Left lung (tissue), 4 donors: ENCODE measurements at regions not wholly inside any gene's neighbourhood (a gene's known extent, or its start where the extent isn't known, plus 50 kb on each side); places are given as distances from the start of the nearest gene placed in this dataset.
A peak's percentile ranks its signal among the peaks of the same experiment; 100 is the strongest.

Experiments
- ATAC-seq: fragments of 200-7000 bp; cut with Tn5 transposase; one replicate; pipeline ENCODE4 v1.9.1; 2020; ENCODE audit warnings: moderate library complexity
- DNase-seq, 4 donors: peaks; one replicate each; pipeline ENCODE4 v3.0.0-alpha.2; 2013 to 2020
- H3K27ac ChIP-seq, 2 donors: fragments of 200-600 bp; sonication (generic) in 1 of 2; one replicate each; pipeline versions ENCODE4 v1.5.0 to v1.8.0; 2020 to 2021
- H3K27me3 ChIP-seq, 2 donors: fragments of 200-600 bp; sonication (generic) in 1 of 2; one replicate each; pipeline versions ENCODE4 v1.5.0 to v1.8.0; 2020 to 2021
- H3K36me3 ChIP-seq, 2 donors: fragments of 200-600 bp; sonication (generic) in 1 of 2; one replicate each; pipeline versions ENCODE4 v1.5.0 to v1.8.0; 2020 to 2021
- H3K4me1 ChIP-seq, 2 donors: fragments of 200-600 bp; one replicate each; pipeline ENCODE4 v1.8.0; 2021
- H3K4me3 ChIP-seq, 2 donors: fragments of 200-600 bp; sonication (generic) in 1 of 2; one replicate each; pipeline versions ENCODE4 v1.5.0 to v1.8.0; 2020 to 2021; ENCODE audit warnings: mild to moderate bottlenecking in 1 of 2
- H3K9me3 ChIP-seq, 2 donors: fragments of 200-600 bp; sonication (generic) in 1 of 2; one replicate each; pipeline versions ENCODE4 v1.5.0 to v1.8.0; 2020 to 2021
- intact Hi-C, 2 donors: fragments of 100-400 bp; cut with DNase I; formaldehyde crosslinking; loops; one replicate each; pipeline versions ENCODE4 v1.11.2 to v1.14.2; 2022
- TF ChIP-seq, protein P1 (sequence below), 2 donors: fragments of 200-600 bp; sonication (generic) in 1 of 2; IDR thresholded peaks; one replicate each; pipeline versions ENCODE4 v1.5.0 to v1.8.0; 2021; ENCODE audit warnings: antibody characterized with exemption in 2 of 2
- donor health status: DM: no; HTN: yes; CAD: no.
- donor health status: DM: no; HTN: no; CAD: no.

DNA sequence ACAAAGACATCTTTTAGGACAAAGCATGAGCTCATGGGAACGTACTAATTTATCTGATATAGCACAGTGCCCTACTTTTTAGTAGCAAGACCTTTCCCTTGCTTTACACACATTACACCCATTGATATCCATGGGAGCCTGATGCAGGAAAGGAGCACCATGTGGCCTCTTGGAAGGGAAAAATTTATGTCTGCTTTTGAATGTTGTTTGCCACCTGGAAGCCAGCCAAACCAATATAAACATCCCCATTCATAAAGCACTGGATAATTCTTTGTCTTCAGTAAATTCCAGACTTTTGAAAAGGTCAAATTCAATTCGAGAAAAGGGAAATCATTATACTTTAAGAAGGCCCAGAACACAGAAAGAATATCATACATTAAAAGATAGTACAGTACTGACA, 152.3 kb upstream of the BEND6 start:
- TF ChIP-seq, protein P1, sequence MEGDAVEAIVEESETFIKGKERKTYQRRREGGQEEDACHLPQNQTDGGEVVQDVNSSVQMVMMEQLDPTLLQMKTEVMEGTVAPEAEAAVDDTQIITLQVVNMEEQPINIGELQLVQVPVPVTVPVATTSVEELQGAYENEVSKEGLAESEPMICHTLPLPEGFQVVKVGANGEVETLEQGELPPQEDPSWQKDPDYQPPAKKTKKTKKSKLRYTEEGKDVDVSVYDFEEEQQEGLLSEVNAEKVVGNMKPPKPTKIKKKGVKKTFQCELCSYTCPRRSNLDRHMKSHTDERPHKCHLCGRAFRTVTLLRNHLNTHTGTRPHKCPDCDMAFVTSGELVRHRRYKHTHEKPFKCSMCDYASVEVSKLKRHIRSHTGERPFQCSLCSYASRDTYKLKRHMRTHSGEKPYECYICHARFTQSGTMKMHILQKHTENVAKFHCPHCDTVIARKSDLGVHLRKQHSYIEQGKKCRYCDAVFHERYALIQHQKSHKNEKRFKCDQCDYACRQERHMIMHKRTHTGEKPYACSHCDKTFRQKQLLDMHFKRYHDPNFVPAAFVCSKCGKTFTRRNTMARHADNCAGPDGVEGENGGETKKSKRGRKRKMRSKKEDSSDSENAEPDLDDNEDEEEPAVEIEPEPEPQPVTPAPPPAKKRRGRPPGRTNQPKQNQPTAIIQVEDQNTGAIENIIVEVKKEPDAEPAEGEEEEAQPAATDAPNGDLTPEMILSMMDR (IDR thresholded peaks at IDR 0.05), result no peak
- no peaks in the 10 kb centered on the region for H3K36me3 ChIP-seq
- ATAC-seq, result no peak
- no peaks in the 10 kb centered on the region for H3K9me3 ChIP-seq
- no peak overlapping the region for H3K4me3 ChIP-seq
- H3K27ac ChIP-seq, result no peak overlapping the region
- no peaks in the 10 kb centered on the region for H3K27me3 ChIP-seq
- DNase-seq, result peak in 1 of 4 donors; percentile 26
- no peaks in the 10 kb centered on the region for H3K4me1 ChIP-seq
- intact Hi-C loops, result no loop called here

DNA sequence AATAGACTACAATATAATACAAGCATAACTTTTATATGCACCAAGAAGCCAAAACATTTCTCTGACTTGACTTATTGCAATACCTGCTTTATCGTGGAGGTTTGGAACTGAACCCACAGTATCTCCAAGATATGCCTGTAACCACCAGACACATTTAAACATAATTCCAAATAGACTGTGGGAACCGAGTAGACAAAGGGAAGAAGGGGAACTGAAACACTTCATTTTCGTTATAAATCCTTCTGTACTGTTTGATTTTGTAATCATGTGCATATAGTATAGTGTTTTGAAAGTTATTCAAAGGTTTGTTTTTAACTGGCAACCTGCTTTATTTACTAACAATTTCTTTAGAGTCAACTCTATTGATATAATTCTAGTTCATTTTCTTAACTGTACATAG, 154.9 kb upstream of the BEND6 start:
- TF ChIP-seq, protein P1 (IDR thresholded peaks at IDR 0.05), result no peak
- Histone ChIP-seq H3K36me3 (no peaks in the 10 kb centered on the region), H3K4me3 (no peak overlapping the region), H3K9me3 (no peaks in the 10 kb centered on the region), H3K27ac (no peak overlapping the region), H3K4me1 (peaks cover 0 to 8% of the 10 kb centered on the region in 2 donors), H3K27me3 (no peaks in the 10 kb centered on the region)
- DNase-seq (no peak), ATAC-seq (no peak)
- intact Hi-C loops, result no loop called here

DNA sequence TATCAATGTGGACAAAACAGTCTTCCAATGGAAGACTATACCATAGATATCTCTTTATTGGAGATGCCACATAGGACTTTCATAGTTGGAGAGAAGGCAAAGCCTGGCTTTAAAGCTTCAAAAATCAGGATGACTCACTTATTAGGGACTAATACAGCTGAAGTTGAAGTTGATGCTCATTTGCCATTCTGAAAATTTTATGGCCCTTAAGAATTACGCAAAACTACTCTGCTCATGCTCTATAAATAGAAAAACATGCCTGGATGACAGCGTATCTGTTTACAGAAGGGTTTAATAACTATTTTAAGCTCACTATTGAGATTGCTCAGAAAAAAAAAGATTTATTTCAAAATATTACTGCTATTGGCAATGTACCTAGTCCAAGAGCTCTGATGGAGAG, 155.5 kb upstream of the DST start:
- H3K36me3 ChIP-seq, result no peaks in the 10 kb centered on the region
- ATAC-seq (peak; percentile 74), DNase-seq (no peak)
- TF ChIP-seq, protein P1 (IDR thresholded peaks at IDR 0.05), result no peak
- H3K4me3 ChIP-seq, result no peak overlapping the region
- H3K4me1 ChIP-seq, result peaks cover 0 to 8% of the 10 kb centered on the region in 2 donors
- intact Hi-C loops, result no loop called here
- peak overlapping the region in 1 of 2 donors; percentile 39 for H3K27ac ChIP-seq
- no peaks in the 10 kb centered on the region for H3K27me3 ChIP-seq
- no peaks in the 10 kb centered on the region for H3K9me3 ChIP-seq

DNA sequence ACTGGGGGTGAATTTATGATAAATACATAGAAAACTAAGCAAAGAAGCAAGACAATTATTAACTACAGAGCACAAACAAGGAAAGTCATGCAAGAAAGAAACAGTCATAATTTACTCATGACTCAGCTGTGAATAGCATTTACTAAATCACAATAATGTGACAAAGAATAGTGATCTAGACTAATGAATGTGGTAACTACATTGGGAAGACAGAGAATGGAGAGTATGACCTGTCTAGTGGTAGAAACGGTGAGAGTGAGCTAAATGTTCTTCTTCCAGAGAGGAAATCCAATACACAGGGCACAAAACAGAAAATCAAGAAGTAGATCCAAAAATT, 153.5 kb upstream of the DST start:
- peaks cover 0 to 8% of the 10 kb centered on the region in 2 donors for H3K4me1 ChIP-seq
- no peak overlapping the region for H3K27ac ChIP-seq
- intact Hi-C loops, result no loop called here
- no peak overlapping the region for H3K4me3 ChIP-seq
- no peak for DNase-seq
- H3K27me3 ChIP-seq, result no peaks in the 10 kb centered on the region
- H3K36me3 ChIP-seq, result no peaks in the 10 kb centered on the region
- TF ChIP-seq, protein P1 (IDR thresholded peaks at IDR 0.05), result no peak
- no peak for ATAC-seq
- no peaks in the 10 kb centered on the region for H3K9me3 ChIP-seq

DNA sequence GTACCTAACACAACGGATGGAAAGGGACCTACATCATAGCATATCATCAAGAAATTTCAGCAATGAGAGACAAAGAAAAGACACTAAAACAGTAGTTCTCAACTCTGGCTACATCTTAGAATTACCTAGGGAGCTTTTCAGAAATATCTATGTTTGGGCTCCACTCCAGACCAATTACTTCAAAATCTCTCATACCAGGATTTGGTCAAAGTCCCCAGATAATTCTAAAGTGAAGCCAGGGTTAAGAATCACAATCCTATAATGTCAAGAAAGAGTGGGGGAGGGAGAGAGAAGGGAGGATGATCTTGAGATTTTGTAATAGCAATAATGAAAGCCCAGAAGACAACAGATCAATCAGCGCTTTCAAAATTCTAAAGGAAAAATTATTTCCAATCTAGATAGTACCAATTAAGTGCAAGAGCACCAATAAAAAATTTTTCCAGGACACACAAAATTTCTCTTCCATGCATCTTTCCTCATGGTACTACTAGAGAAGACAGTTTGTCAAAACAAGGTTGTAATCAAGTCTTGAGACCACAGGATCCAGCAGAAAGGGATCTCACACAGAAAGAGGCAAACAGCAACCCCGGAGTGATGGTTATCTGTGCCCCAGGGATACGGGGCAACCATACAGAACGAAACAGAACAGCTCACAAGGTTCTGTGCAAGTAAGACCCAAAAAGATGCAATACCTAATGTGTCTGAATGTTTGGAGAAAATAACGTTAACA, 152.9 kb upstream of the DST start:
- no peak for ATAC-seq
- TF ChIP-seq, protein P1 (IDR thresholded peaks at IDR 0.05), result no peak
- Histone ChIP-seq H3K9me3 (no peaks in the 10 kb centered on the region), H3K4me1 (peaks cover 0 to 8% of the 10 kb centered on the region in 2 donors), H3K27me3 (no peaks in the 10 kb centered on the region), H3K27ac (no peak overlapping the region), H3K4me3 (no peak overlapping the region), H3K36me3 (no peaks in the 10 kb centered on the region)
- DNase-seq, result no peak
- intact Hi-C loops, result no loop called here
